ENCODE measurements at regions not wholly inside any gene's neighbourhood (a gene's known extent, or its start where the extent isn't known, plus 50 kb on each side); places are given as distances from the start of the nearest gene placed in this dataset.

DNA sequence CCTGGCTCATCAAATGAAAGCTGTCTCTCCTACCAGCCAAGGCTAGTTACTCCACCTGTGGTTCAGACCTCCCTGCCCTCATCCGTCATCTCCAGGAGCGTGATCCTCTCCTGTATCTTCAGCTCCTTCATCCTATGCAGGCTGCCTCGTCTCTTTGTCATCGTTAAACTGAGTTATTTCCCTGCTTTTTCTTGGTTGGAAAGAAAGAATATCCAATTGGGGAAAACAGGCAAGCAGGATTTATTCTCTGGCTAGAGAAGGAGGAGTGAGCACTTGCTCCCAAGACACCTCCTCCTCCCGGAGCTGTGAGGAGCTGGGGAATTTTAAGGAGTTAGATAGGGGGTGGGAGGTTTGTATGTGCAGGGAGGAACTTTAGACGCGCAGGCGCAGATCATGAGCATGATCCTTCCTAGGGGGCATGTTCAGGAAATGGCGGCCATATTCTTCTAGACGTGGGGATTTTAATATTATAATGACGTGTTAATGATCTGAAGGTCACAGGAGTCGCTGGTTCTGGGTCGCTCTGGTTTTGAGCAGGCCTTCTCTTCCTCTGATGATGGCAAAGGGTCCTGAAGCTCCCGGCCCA is 156.4 kb upstream of the KL start:
- TF ChIP-seq, protein P1, sequence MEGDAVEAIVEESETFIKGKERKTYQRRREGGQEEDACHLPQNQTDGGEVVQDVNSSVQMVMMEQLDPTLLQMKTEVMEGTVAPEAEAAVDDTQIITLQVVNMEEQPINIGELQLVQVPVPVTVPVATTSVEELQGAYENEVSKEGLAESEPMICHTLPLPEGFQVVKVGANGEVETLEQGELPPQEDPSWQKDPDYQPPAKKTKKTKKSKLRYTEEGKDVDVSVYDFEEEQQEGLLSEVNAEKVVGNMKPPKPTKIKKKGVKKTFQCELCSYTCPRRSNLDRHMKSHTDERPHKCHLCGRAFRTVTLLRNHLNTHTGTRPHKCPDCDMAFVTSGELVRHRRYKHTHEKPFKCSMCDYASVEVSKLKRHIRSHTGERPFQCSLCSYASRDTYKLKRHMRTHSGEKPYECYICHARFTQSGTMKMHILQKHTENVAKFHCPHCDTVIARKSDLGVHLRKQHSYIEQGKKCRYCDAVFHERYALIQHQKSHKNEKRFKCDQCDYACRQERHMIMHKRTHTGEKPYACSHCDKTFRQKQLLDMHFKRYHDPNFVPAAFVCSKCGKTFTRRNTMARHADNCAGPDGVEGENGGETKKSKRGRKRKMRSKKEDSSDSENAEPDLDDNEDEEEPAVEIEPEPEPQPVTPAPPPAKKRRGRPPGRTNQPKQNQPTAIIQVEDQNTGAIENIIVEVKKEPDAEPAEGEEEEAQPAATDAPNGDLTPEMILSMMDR (IDR thresholded peaks at IDR 0.05; ENCODE audit: insufficient read depth, low read length, missing control alignments) = no peak
- CTCF ChIA-PET = no interaction called here
- no peak for DNase-seq (ENCODE audit: low read depth, low spot score)
- no peak overlapping the region for H3K4me3 ChIP-seq (ENCODE audit: low read depth, low read length)
- POLR2A ChIA-PET = no interaction called here

DNA sequence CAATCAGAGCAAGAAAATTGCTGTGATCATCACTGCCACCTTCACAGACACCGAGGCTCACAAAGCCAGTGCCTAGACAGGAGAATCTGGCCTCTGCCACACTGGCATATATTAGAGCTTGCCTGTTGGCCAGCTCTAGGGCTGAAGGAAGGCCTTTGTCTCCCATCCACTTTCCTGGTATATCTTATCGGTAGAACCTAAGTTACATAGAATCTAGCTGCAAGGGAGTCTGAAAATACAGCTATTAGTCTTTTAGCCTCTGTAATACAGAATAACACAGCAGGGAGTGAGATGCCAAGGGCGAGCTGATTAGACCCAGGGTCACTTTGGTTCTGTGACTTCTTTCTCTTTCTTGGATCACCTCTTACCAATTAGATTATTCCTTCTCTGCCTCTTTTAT is 154.9 kb upstream of the KL start:
- no peak overlapping the region for H3K4me3 ChIP-seq (ENCODE audit: low read depth, low read length)
- DNase-seq (ENCODE audit: low read depth, low spot score) = no peak
- TF ChIP-seq, protein P1 (IDR thresholded peaks at IDR 0.05; ENCODE audit: insufficient read depth, low read length, missing control alignments) = no peak
- POLR2A ChIA-PET = no interaction called here
- CTCF ChIA-PET = no interaction called here

DNA sequence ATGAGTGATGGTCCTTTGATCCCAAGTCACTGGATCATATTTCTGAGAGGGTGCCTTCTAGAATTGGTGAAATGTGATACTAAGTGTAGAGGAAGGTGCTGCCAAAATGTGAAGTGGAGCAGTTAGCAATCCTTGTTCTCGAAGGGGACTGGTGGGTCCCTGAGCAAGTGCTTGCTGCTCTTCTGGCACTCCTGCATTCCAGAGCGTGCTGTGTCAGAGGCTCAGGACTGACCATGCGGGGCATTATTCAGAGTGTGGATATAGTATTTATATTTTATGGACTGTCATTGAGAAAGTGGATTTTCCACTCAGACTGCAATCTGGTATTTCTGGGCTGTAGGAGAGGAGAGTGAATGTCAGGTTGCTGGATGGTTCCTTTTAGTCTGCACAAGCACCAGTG is 152.6 kb upstream of the KL start:
- ChIA-PET CTCF (no interaction called here), POLR2A (no interaction called here)
- DNase-seq (ENCODE audit: low read depth, low spot score) = no peak
- no peak overlapping the region for H3K4me3 ChIP-seq (ENCODE audit: low read depth, low read length)
- TF ChIP-seq, protein P1 (IDR thresholded peaks at IDR 0.05; ENCODE audit: insufficient read depth, low read length, missing control alignments) = no peak

DNA sequence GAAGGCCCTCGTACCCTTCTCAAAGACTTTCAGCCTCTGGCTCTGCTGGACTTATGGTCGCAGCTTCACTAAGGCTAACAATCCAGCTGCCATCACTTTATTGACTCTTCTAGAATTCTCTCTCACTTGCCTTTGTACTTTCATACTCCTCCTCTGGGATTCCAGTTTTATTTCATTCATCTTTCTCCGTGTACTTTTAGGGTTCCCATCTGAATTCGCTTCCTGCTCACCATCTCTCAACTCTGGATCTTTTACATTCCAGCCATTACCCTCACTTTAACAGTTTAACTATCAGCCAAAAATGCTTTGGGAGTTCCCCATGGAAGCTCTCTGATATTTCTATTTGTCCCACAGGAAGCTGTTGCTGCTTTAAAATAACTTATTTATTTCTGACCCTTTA is 149.3 kb upstream of the KL start:
- POLR2A ChIA-PET = no interaction called here

GRCh38 chr13:32877491-32877890 is 138.7 kb upstream of the KL start:
- TF ChIP-seq, protein P1 (IDR thresholded peaks at IDR 0.05; ENCODE audit: insufficient read depth, low read length, missing control alignments) = no peak
- POLR2A ChIA-PET = no interaction called here
- H3K4me3 ChIP-seq (ENCODE audit: low read depth, low read length) = no peak overlapping the region
- CTCF ChIA-PET = interaction anchor here (1.1 kb wide), 1 partner anchor 11 kb away, joined by 4 read pairs; no protein-coding TSS in a partner anchor
- DNase-seq (ENCODE audit: low read depth, low spot score) = no peak

More for the DNA sequence above, 149.3 kb upstream of the KL start:
- H3K4me3 ChIP-seq (ENCODE audit: low read depth, low read length) = no peak overlapping the region
- TF ChIP-seq, protein P1 (IDR thresholded peaks at IDR 0.05; ENCODE audit: insufficient read depth, low read length, missing control alignments) = no peak
- no peak for DNase-seq (ENCODE audit: low read depth, low spot score)
- CTCF ChIA-PET = interaction anchor here (0.9 kb wide), 1 partner anchor 11 kb away, joined by 4 read pairs; no protein-coding TSS in a partner anchor

- POLR2A ChIA-PET = no interaction called here
- CTCF ChIA-PET = interaction anchor here (0.7 to 1.1 kb wide), 2 partner anchors 9 to 11 kb away, joined by 3 to 4 read pairs; no protein-coding TSS in a partner anchor
- TF ChIP-seq, protein P1 (IDR thresholded peaks at IDR 0.05; ENCODE audit: insufficient read depth, low read length, missing control alignments) = no peak
- DNase-seq (ENCODE audit: low read depth, low spot score) = no peak
- no peak overlapping the region for H3K4me3 ChIP-seq (ENCODE audit: low read depth, low read length)
Measured at GRCh38 chr13:32878163-32878562, 138.1 kb upstream of the KL start.

All from AG04449 (cell line).